ENCODE measurements at regions not wholly inside any gene's neighbourhood (a gene's known extent, or its start where the extent isn't known, plus 50 kb on each side); places are given as distances from the start of the nearest gene placed in this dataset.

DNA sequence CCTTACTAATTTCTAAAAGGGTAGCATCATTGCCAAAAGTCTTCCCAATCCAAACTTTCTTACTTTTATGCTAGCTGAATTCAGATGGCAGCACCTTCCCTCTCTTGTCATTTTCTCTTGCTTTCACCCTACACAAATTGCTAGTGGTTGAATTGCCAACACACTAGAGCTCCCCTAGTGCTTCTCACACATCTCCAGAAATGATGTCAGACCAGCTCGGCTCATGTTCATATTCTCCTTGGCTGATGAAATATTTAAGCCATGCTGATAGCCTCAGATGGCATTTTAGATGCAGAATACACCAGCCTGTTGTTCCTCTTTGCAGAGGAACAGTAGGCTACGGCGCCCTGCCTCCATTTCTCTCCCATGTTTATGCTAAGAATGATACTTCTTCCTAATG, 256.9 kb downstream of the PTBP2 start:
- Histone ChIP-seq H3K9ac (ENCODE audit: low read length) (no peak overlapping the region), H3K4me3 (ENCODE audit: control extremely low read depth in 1 of 5, extremely low read depth in 1 of 5, insufficient read depth in 1 of 5, low read depth in 2 of 5, low read length in 4 of 5) (no peak overlapping the region), H3K36me3 (replicated peaks in 1 of 2; ENCODE audit: control extremely low read depth in 1 of 2, control insufficient read depth in 1 of 2, extremely low read depth in 1 of 2, insufficient read depth in 2 of 2, low read length in 1 of 2) (no peaks in the 10 kb centered on the region), H3K27ac (ENCODE audit: low read length in 2 of 2) (no peak overlapping the region), H3K79me2 (ENCODE audit: control insufficient read depth, insufficient read depth, low read length) (no peaks in the 10 kb centered on the region), H3K27me3 (replicated peaks in 1 of 4; ENCODE audit: control extremely low read depth in 1 of 4, control insufficient read depth in 3 of 4, insufficient read depth in 4 of 4, low read length in 3 of 4) (peaks cover 0 to 1% (median 0%) of the 10 kb centered on the region in 4 experiments), H3K4me2 (replicated peaks; ENCODE audit: low read depth, low read length, poor library complexity, severe bottlenecking) (no peak overlapping the region), H3K9me3 (ENCODE audit: control extremely low read depth in 1 of 3, control insufficient read depth in 2 of 3, insufficient read depth in 1 of 3, low read length in 2 of 3) (no peaks in the 10 kb centered on the region), H3K4me1 (ENCODE audit: control insufficient read depth in 2 of 2, insufficient read depth in 2 of 2, low read length in 2 of 2) (no peaks in the 10 kb centered on the region), H2AFZ (ENCODE audit: insufficient read depth, low read depth, low read length, poor library complexity, severe bottlenecking) (no peak overlapping the region), H4K20me1 (ENCODE audit: control insufficient read depth, insufficient read depth, low read length, poor library complexity, severe bottlenecking) (no peaks in the 10 kb centered on the region)
- intact Hi-C loops (cut with micrococcal nuclease), result no loop called here
- peaks cover 2% of the 10 kb centered on the region for H3K9me3 Mint-ChIP-seq (ENCODE audit: insufficient read depth)
- no peaks in the 10 kb centered on the region for H3K4me1 Mint-ChIP-seq
- no peak overlapping the region for H3K4me3 Mint-ChIP-seq
- no peak for TF ChIP-seq CTCF (IDR thresholded peaks at IDR 0.05)
- no peak for TF ChIP-seq EZH2 (IDR thresholded peaks at IDR 0.05; ENCODE audit: borderline replicate concordance, insufficient read depth, low read depth, low read length, poor library complexity, severe bottlenecking)
- peaks cover 1% of the 10 kb centered on the region for H3K27me3 Mint-ChIP-seq
- WGBS (ENCODE audit: insufficient coverage), result 90% methylated on average over 2 of the region's 3 CpGs
- ATAC-seq (ENCODE audit: low read depth), result no peak
- POLR2A ChIA-PET, result no interaction called here
- no peak overlapping the region for H3K27ac Mint-ChIP-seq
- no peak for DNase-seq
- CTCF ChIA-PET, result interaction anchor here (1.3 to 2.6 kb wide), 3 partner anchors 13 to 1073 kb away, joined by 3 to 7 read pairs (median 4); no protein-coding TSS in a partner anchor

DNA sequence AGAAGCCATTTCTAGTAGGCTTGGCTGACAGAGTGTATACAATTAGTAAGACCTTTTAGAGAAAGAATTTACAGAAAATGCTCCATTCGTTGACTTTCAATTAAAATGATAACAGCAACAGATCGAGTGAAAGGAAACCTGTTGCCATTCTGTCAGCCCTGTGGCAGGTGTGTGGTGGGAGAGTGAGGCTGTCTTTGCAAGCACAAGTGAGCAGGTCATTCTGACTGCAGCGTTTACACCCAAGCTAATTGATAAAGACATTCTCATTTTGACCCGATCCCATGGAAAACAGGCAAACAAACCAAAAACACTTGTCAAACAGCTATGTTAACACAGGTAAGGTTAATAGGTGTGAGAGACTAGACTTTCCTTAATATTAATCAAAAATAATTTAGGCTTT, 257.3 kb downstream of the PTBP2 start:
- Mint-ChIP-seq H3K27ac (no peak overlapping the region), H3K4me3 (no peak overlapping the region), H3K9me3 (ENCODE audit: insufficient read depth) (peaks cover 2% of the 10 kb centered on the region)

More for the DNA sequence above, 257.3 kb downstream of the PTBP2 start:
- Histone ChIP-seq H3K4me1 (ENCODE audit: control insufficient read depth in 2 of 2, insufficient read depth in 2 of 2, low read length in 2 of 2) (no peaks in the 10 kb centered on the region), H3K4me2 (replicated peaks; ENCODE audit: low read depth, low read length, poor library complexity, severe bottlenecking) (no peak overlapping the region), H2AFZ (ENCODE audit: insufficient read depth, low read depth, low read length, poor library complexity, severe bottlenecking) (no peak overlapping the region), H4K20me1 (ENCODE audit: control insufficient read depth, insufficient read depth, low read length, poor library complexity, severe bottlenecking) (no peaks in the 10 kb centered on the region), H3K27me3 (replicated peaks in 1 of 4; ENCODE audit: control extremely low read depth in 1 of 4, control insufficient read depth in 3 of 4, insufficient read depth in 4 of 4, low read length in 3 of 4) (no peaks in the 10 kb centered on the region), H3K36me3 (replicated peaks in 1 of 2; ENCODE audit: control extremely low read depth in 1 of 2, control insufficient read depth in 1 of 2, extremely low read depth in 1 of 2, insufficient read depth in 2 of 2, low read length in 1 of 2) (no peaks in the 10 kb centered on the region), H3K4me3 (ENCODE audit: control extremely low read depth in 1 of 5, extremely low read depth in 1 of 5, insufficient read depth in 1 of 5, low read depth in 2 of 5, low read length in 4 of 5) (no peak overlapping the region), H3K79me2 (ENCODE audit: control insufficient read depth, insufficient read depth, low read length) (no peaks in the 10 kb centered on the region), H3K9me3 (ENCODE audit: control extremely low read depth in 1 of 3, control insufficient read depth in 2 of 3, insufficient read depth in 1 of 3, low read length in 2 of 3) (no peaks in the 10 kb centered on the region), H3K9ac (ENCODE audit: low read length) (no peak overlapping the region), H3K27ac (ENCODE audit: low read length in 2 of 2) (no peak overlapping the region)
- intact Hi-C loops (cut with micrococcal nuclease), result no loop called here
- DNase-seq, result no peak
- WGBS (ENCODE audit: insufficient coverage), result 70% methylated on average over 2 of the region's 4 CpGs
- no peak for TF ChIP-seq EZH2 (IDR thresholded peaks at IDR 0.05; ENCODE audit: borderline replicate concordance, insufficient read depth, low read depth, low read length, poor library complexity, severe bottlenecking)
- no peak for TF ChIP-seq CTCF (IDR thresholded peaks at IDR 0.05)
- ATAC-seq (ENCODE audit: low read depth), result no peak
- CTCF ChIA-PET, result interaction anchor here (1.3 to 2.6 kb wide), 3 partner anchors 14 to 1073 kb away, joined by 3 to 7 read pairs (median 4); no protein-coding TSS in a partner anchor
- Mint-ChIP-seq H3K4me1 (no peaks in the 10 kb centered on the region), H3K27me3 (no peaks in the 10 kb centered on the region)
- POLR2A ChIA-PET, result no interaction called here

Measured in B cell (primary cell).